IMR-90 (cell line): ENCODE measurements at regions not wholly inside any gene's neighbourhood (a gene's known extent, or its start where the extent isn't known, plus 50 kb on each side); places are given as distances from the start of the nearest gene placed in this dataset.

Source experiments
- ATAC-seq: fragments of 200-7000 bp; cut with Tn5 transposase; 2 replicates; pipeline ENCODE4 v1.9.1; 2020; ENCODE audit warnings: low read depth, mild to moderate bottlenecking, moderate library complexity
- BruUV-seq: library from RNA; stranded (reverse); fragments of 400-500 nt; replicated peaks from 2 replicates; lab custom pipeline; 2021; lab: Mats Ljungman, UMichigan
- CTCF ChIA-PET: fragments of 300-600 bp; formaldehyde crosslinking; extraction: SDS; loops from one replicate; lab custom pipeline; 2021; ENCODE audit warnings: antibody characterized with exemption; lab: Yijun Ruan, JAX
- POLR2A ChIA-PET: fragments of 300-600 bp; sonication (Branson Sonifier 250); formaldehyde crosslinking; loops from one replicate; lab custom pipeline; 2022; ENCODE audit warnings: antibody characterized with exemption; ENCODE audit not compliant: unreplicated experiment; lab: Charles Lee
- DNase-seq: peaks from one replicate; pipeline ENCODE4 v3.0.0; 2013
- H2AFZ ChIP-seq: replicated peaks from 2 replicates; pipeline ENCODE3; 2013; ENCODE audit warnings: low read length, mild to moderate bottlenecking; ENCODE audit not compliant: poor library complexity
- H2AK5ac ChIP-seq: 2 replicates; pipeline ENCODE4 v1.6.1; 2013; ENCODE audit warnings: low read depth, low read length, inconsistent platforms
- H2AK9ac ChIP-seq: replicated peaks from 2 replicates; pipeline ENCODE3; 2013; ENCODE audit warnings: mild to moderate bottlenecking, low read depth, low read length, moderate library complexity; ENCODE audit not compliant: poor library complexity
- H2BK120ac ChIP-seq: 2 replicates; pipeline ENCODE4 v1.6.1; 2013; ENCODE audit warnings: low read depth, low read length, inconsistent platforms
- H2BK15ac ChIP-seq: 3 replicates; pipeline ENCODE4 v1.6.1; 2013; ENCODE audit warnings: low read depth, low read length, inconsistent platforms
- H2BK20ac ChIP-seq: 2 replicates; pipeline ENCODE4 v1.6.1; 2013; ENCODE audit warnings: low read depth, mild to moderate bottlenecking, inconsistent platforms, low read length, moderate library complexity
- H2BK5ac ChIP-seq: 2 replicates; pipeline ENCODE4 v1.6.1; 2013; ENCODE audit warnings: mild to moderate bottlenecking, low read depth, low read length, inconsistent platforms; ENCODE audit not compliant: poor library complexity, severe bottlenecking
- H3K14ac ChIP-seq: replicated peaks from 2 replicates; pipeline ENCODE4 v1.6.1; 2013; ENCODE audit warnings: low read depth, low read length, inconsistent platforms
- H3K18ac ChIP-seq: 2 replicates; pipeline ENCODE4 v1.6.1; 2013; ENCODE audit warnings: low read depth, low read length, control low read depth
- H3K23ac ChIP-seq: 2 replicates; pipeline ENCODE4 v1.6.1; 2013; ENCODE audit warnings: low read depth, low read length, inconsistent platforms
- H3K27ac ChIP-seq: 2 replicates; pipeline ENCODE4 v1.5.1; 2013; ENCODE audit warnings: mild to moderate bottlenecking, control low read depth, low read length; ENCODE audit not compliant: insufficient read depth
- H3K27me3 ChIP-seq: 2 replicates; pipeline ENCODE4 v1.6.1; 2013; ENCODE audit warnings: low read length; ENCODE audit not compliant: control insufficient read depth, insufficient read depth
- H3K36me3 ChIP-seq: 2 replicates; pipeline ENCODE4 v1.6.1; 2013; ENCODE audit warnings: low read length, mixed read lengths; ENCODE audit not compliant: control insufficient read depth, insufficient read depth
- H3K4ac ChIP-seq: 2 replicates; pipeline ENCODE4 v1.6.1; 2013; ENCODE audit warnings: low read depth, low read length, inconsistent platforms
- H3K4me1 ChIP-seq: 2 replicates; pipeline ENCODE4 v1.6.1; 2013; ENCODE audit warnings: low read length, mixed read lengths; ENCODE audit not compliant: control insufficient read depth, insufficient read depth
- H3K4me2 ChIP-seq: 2 replicates; pipeline ENCODE4 v1.6.1; 2013; ENCODE audit warnings: low read depth, mild to moderate bottlenecking, control low read depth, low read length, moderate library complexity
- H3K4me3 ChIP-seq: 2 replicates; pipeline ENCODE4 v1.5.1; 2013; ENCODE audit warnings: low read depth, mild to moderate bottlenecking, control low read depth, low read length, moderate library complexity; ENCODE audit not compliant: insufficient read depth
- H3K56ac ChIP-seq: 2 replicates; pipeline ENCODE4 v1.6.1; 2013; ENCODE audit warnings: low read length, inconsistent platforms; ENCODE audit not compliant: insufficient read depth; ENCODE audit errors: extremely low read depth
- H3K79me1 ChIP-seq, 2 experiments: 2 replicates each; pipeline ENCODE4 v1.6.1; 2013; ENCODE audit warnings: low read length in 2 of 2, inconsistent platforms in 1 of 2, low read depth in 1 of 2
- H3K9ac ChIP-seq: 2 replicates; pipeline ENCODE4 v1.6.1; 2013; ENCODE audit warnings: low read depth, low read length, control low read depth
- H3K9me1 ChIP-seq: 2 replicates; pipeline ENCODE4 v1.6.1; 2013; ENCODE audit warnings: low read length, inconsistent platforms; ENCODE audit not compliant: insufficient read depth
- H3K9me3 ChIP-seq: 2 replicates; pipeline ENCODE4 v1.6.1; 2013; ENCODE audit warnings: low read length; ENCODE audit not compliant: control insufficient read depth, insufficient read depth
- H4K20me1 ChIP-seq: 2 replicates; pipeline ENCODE4 v1.6.1; 2013; ENCODE audit warnings: low read length, inconsistent platforms; ENCODE audit not compliant: insufficient read depth
- H4K5ac ChIP-seq: 2 replicates; pipeline ENCODE4 v1.6.1; 2013; ENCODE audit warnings: mild to moderate bottlenecking, low read depth, low read length, control low read depth
- H4K8ac ChIP-seq, 2 experiments: 2 replicates each; pipeline ENCODE4 v1.6.1; 2013; ENCODE audit warnings: low read depth in 2 of 2, low read length in 2 of 2, control low read depth in 1 of 2, inconsistent platforms in 1 of 2
- H4K91ac ChIP-seq: 2 replicates; pipeline ENCODE4 v1.6.1; 2013; ENCODE audit warnings: low read depth, low read length, inconsistent platforms; ENCODE audit not compliant: insufficient read depth
- MAFK ChIP-seq: IDR thresholded peaks from 2 replicates; pipeline ENCODE4 v1.6.1; 2012; ENCODE audit warnings: low read depth, low read length, improper control_type of control experiment
- POLR2A ChIP-seq: IDR thresholded peaks from 2 replicates; pipeline ENCODE4 v1.6.1; 2012; ENCODE audit warnings: mild to moderate bottlenecking, low read depth, low read length
- RAD21 ChIP-seq: IDR thresholded peaks from 2 replicates; pipeline ENCODE4 v1.6.1; 2012; ENCODE audit warnings: low read length, improper control_type of control experiment
- RCOR1 ChIP-seq: IDR thresholded peaks from 2 replicates; pipeline ENCODE4 v1.6.1; 2012; ENCODE audit warnings: mild to moderate bottlenecking, low read length, improper control_type of control experiment; ENCODE audit not compliant: insufficient replicate concordance
- SMC3 ChIP-seq: fragments of 150-350 bp; IDR thresholded peaks from 2 replicates; pipeline ENCODE4 v1.6.1; 2016; ENCODE audit warnings: low read depth, mild to moderate bottlenecking, antibody characterized with exemption, low read length, moderate library complexity
- WGBS, 2 experiments: methylation state at CpG; one replicate each; pipeline versions ENCODE4 v1.1.5 to v1.1.7; 2013; ENCODE audit warnings: missing lambda C conversion rate in 2 of 2; ENCODE audit not compliant: insufficient read length in 1 of 2; ENCODE audit errors: extremely low coverage in 2 of 2; 5-methylcytosine and 5-hydroxymethylcytosine counted together
- dilution Hi-C: fragments of 300-500 bp; cut with HindIII; formaldehyde crosslinking; loops from one replicate; pipeline ENCODE4 v1.14.3; 2018; ENCODE audit warnings: low sequenced_read_pairs; ENCODE audit not compliant: unreplicated experiment
- in situ Hi-C: fragments of 300-500 bp; cut with MboI; formaldehyde crosslinking; loops from 3 replicates; pipeline ENCODE4 v1.14.3; 2019; ENCODE audit warnings: low sequenced_read_pairs, inconsistent platforms, mixed read lengths
- intact Hi-C: fragments of 100-400 bp; cut with micrococcal nuclease; formaldehyde crosslinking; loops from 2 replicates; pipeline ENCODE4 v1.10.0; 2022

GRCh38 chr2:147644491-147644890 lies 200.3 kb upstream of the ACVR2A start:
- intact Hi-C loops = loop anchor here (10.0 kb wide), 1 partner anchor 270 kb away; no protein-coding TSS in a partner anchor
- no peak overlapping the region for H2AFZ ChIP-seq
- no peaks in the 10 kb centered on the region for H3K9me3 ChIP-seq
- no peaks in the 10 kb centered on the region; the same call in 1 of the 2 replicates for H3K4me1 ChIP-seq
- WGBS, 2 experiments = no CpG with 5 or more reads among the region's 4 CpGs
- dilution Hi-C loops = no loop called here
- no peak overlapping the region for H3K23ac ChIP-seq
- no peaks in the 10 kb centered on the region for H3K79me1 ChIP-seq
- no peak overlapping the region for H4K91ac ChIP-seq
- H3K4me3 ChIP-seq = no peak overlapping the region
- no peak overlapping the region for H3K4me2 ChIP-seq
- no peak overlapping the region for H4K8ac ChIP-seq
- H3K9me1 ChIP-seq = no peaks in the 10 kb centered on the region
- H4K5ac ChIP-seq = no peak overlapping the region
- H2AK5ac ChIP-seq = no peak overlapping the region
- no peak overlapping the region for H3K56ac ChIP-seq
- H3K9ac ChIP-seq = no peak overlapping the region
- no peak overlapping the region for H2BK120ac ChIP-seq
- TF ChIP-seq SMC3 (no peak), RCOR1 (no peak), RAD21 (no peak), MAFK (no peak), POLR2A (no peak)
- no peak overlapping the region for H3K14ac ChIP-seq
- no peak for DNase-seq
- no peak overlapping the region for H2BK5ac ChIP-seq
- H2AK9ac ChIP-seq = no peak overlapping the region
- H3K36me3 ChIP-seq = no peaks in the 10 kb centered on the region
- no peaks in the 10 kb centered on the region; the same call in 1 of the 2 replicates for H3K27me3 ChIP-seq
- no peaks in the 10 kb centered on the region for H4K20me1 ChIP-seq
- H3K4ac ChIP-seq = no peak overlapping the region
- H2BK15ac ChIP-seq = no peak overlapping the region
- ATAC-seq = no peak
- ChIA-PET CTCF (no interaction called here), POLR2A (no interaction called here)
- H3K18ac ChIP-seq = no peak overlapping the region
- in situ Hi-C loops = no loop called here
- H3K27ac ChIP-seq = no peak overlapping the region
- BruUV-seq = no TSS peak
- no peak overlapping the region for H2BK20ac ChIP-seq
